Endothelial cell of umbilical vein (primary cell): ENCODE measurements at regions not wholly inside any gene's neighbourhood (a gene's known extent, or its start where the extent isn't known, plus 50 kb on each side); places are given as distances from the start of the nearest gene placed in this dataset.

Experiments
- BruUV-seq: library from RNA; stranded (reverse); fragments of 400-500 nt; replicated peaks from 2 replicates; lab custom pipeline; 2021; lab: Mats Ljungman, UMichigan
- CTCF ChIA-PET: fragments of 300-600, 350-600 bp; sonication (Branson Sonifier 250); formaldehyde crosslinking; loops from one replicate; lab custom pipeline; 2021; ENCODE audit warnings: antibody characterized with exemption, inconsistent platforms; lab: Charles Lee
- POLR2A ChIA-PET: fragments of 300-600, 350-600 bp; sonication (Branson Sonifier 250); formaldehyde crosslinking; loops from one replicate; lab custom pipeline; 2021; ENCODE audit warnings: antibody characterized with exemption, inconsistent platforms; lab: Charles Lee
- DNase-seq: peaks from one replicate; pipeline ENCODE4 v3.0.0-alpha.2; 2011; ENCODE audit warnings: low read depth, low spot score
- FAIRE-seq: peaks from 2 replicates; lab custom pipeline; 2011; peaks lifted over from hg19 to GRCh38; lab: Jason Lieb, UNC
- H2AFZ ChIP-seq: 2 replicates; pipeline ENCODE4 v1.6.0; 2012; ENCODE audit warnings: low read depth, low read length, control low read depth, inconsistent platforms
- H3K27ac ChIP-seq: 2 replicates; pipeline ENCODE4 v1.5.1; 2011; ENCODE audit warnings: low read depth, mild to moderate bottlenecking, control low read depth, low read length, moderate library complexity; ENCODE audit not compliant: insufficient read depth
- H3K27me3 ChIP-seq, 2 experiments: 2 replicates each; pipeline versions ENCODE4 v1.6.0 to v1.6.1; 2011; ENCODE audit warnings: low read length in 2 of 2, mixed read lengths in 1 of 2; ENCODE audit not compliant: control insufficient read depth in 2 of 2, insufficient read depth in 2 of 2
- H3K36me3 ChIP-seq, 2 experiments: 2 replicates in 1 of 2; 3 replicates in 1 of 2; pipeline ENCODE4 v1.5.1; 2011; ENCODE audit warnings: low read length in 2 of 2, mild to moderate bottlenecking in 1 of 2, moderate library complexity in 1 of 2; ENCODE audit not compliant: control insufficient read depth in 2 of 2, insufficient read depth in 2 of 2; ENCODE audit errors: extremely low read depth in 1 of 2
- H3K4me1 ChIP-seq: 3 replicates; pipeline ENCODE4 v1.5.1; 2011; ENCODE audit warnings: mild to moderate bottlenecking, low read length; ENCODE audit not compliant: control insufficient read depth, insufficient read depth; ENCODE audit errors: extremely low read depth
- H3K4me2 ChIP-seq: 2 replicates; pipeline ENCODE4 v1.6.1; 2011; ENCODE audit warnings: low read length, control low read depth, mixed read lengths; ENCODE audit not compliant: insufficient read depth
- H3K4me3 ChIP-seq, 3 experiments: fragments of 200-600 bp in 1 of 3; sonication (generic), shearing (Covaris generic) in 1 of 3; replicated peaks in 1 of 3; 2 replicates each; pipeline ENCODE4 v1.5.1; 2011 to 2016; ENCODE audit warnings: control low read depth in 3 of 3, low read length in 3 of 3, mild to moderate bottlenecking in 2 of 3, inconsistent platforms in 1 of 3, low read depth in 1 of 3, moderate library complexity in 1 of 3; ENCODE audit not compliant: insufficient read depth in 1 of 3
- H3K79me2 ChIP-seq: 2 replicates; pipeline ENCODE4 v1.6.0; 2012; ENCODE audit warnings: low read length, inconsistent platforms; ENCODE audit not compliant: control insufficient read depth, insufficient read depth
- H3K9ac ChIP-seq: replicated peaks from 2 replicates; pipeline ENCODE3; 2011; ENCODE audit warnings: low read length, control low read depth; ENCODE audit not compliant: insufficient read depth; ENCODE audit errors: extremely low read depth
- H3K9me1 ChIP-seq: replicated peaks from 3 replicates; pipeline ENCODE4 v1.6.0; 2011; ENCODE audit warnings: mild to moderate bottlenecking, low read length; ENCODE audit not compliant: control insufficient read depth, insufficient read depth; ENCODE audit errors: extremely low read depth
- H3K9me3 ChIP-seq: replicated peaks from 2 replicates; pipeline ENCODE4 v1.5.1; 2012; ENCODE audit warnings: low read length, inconsistent platforms; ENCODE audit not compliant: control insufficient read depth, insufficient read depth
- H4K20me1 ChIP-seq: replicated peaks from 2 replicates; pipeline ENCODE3; 2011; ENCODE audit warnings: mild to moderate bottlenecking, low read length; ENCODE audit not compliant: control insufficient read depth, insufficient read depth; ENCODE audit errors: extremely low read depth
- FOS ChIP-seq: IDR thresholded peaks from 2 replicates; pipeline ENCODE4 v1.6.1; 2011; ENCODE audit warnings: mild to moderate bottlenecking, low read length, moderate library complexity, borderline replicate concordance; ENCODE audit not compliant: insufficient read depth
- MYC ChIP-seq: IDR thresholded peaks from one replicate; pipeline ENCODE4 v1.6.1; 2011; ENCODE audit warnings: mild to moderate bottlenecking, low read depth, low read length
- dilution Hi-C: fragments of 300-500 bp; cut with MboI; formaldehyde crosslinking; loops from one replicate; pipeline ENCODE4 v1.15.0; 2019; ENCODE audit warnings: low sequenced_read_pairs; ENCODE audit not compliant: extremely low pct_ligation_motif_present
- intact Hi-C: fragments of 100-400 bp; cut with micrococcal nuclease; formaldehyde crosslinking; loops from one replicate; pipeline ENCODE4 v1.10.0; 2022
- TF ChIP-seq, protein P1 (sequence below), 2 donors: IDR thresholded peaks; 1 replicate in 1 of 2; 2 replicates in 1 of 2; pipeline ENCODE4 v1.5.1; 2011; ENCODE audit warnings: low read length in 2 of 2, mild to moderate bottlenecking in 2 of 2, moderate library complexity in 2 of 2, control low read depth in 1 of 2, inconsistent platforms in 1 of 2, low read depth in 1 of 2; ENCODE audit not compliant: insufficient read depth in 1 of 2; ENCODE audit errors: extremely low read depth in 1 of 2

- ChIA-PET CTCF (no interaction called here), POLR2A (no interaction called here)
- TF ChIP-seq, protein P1, sequence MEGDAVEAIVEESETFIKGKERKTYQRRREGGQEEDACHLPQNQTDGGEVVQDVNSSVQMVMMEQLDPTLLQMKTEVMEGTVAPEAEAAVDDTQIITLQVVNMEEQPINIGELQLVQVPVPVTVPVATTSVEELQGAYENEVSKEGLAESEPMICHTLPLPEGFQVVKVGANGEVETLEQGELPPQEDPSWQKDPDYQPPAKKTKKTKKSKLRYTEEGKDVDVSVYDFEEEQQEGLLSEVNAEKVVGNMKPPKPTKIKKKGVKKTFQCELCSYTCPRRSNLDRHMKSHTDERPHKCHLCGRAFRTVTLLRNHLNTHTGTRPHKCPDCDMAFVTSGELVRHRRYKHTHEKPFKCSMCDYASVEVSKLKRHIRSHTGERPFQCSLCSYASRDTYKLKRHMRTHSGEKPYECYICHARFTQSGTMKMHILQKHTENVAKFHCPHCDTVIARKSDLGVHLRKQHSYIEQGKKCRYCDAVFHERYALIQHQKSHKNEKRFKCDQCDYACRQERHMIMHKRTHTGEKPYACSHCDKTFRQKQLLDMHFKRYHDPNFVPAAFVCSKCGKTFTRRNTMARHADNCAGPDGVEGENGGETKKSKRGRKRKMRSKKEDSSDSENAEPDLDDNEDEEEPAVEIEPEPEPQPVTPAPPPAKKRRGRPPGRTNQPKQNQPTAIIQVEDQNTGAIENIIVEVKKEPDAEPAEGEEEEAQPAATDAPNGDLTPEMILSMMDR (IDR thresholded peaks at IDR 0.05; ENCODE audit: extremely low read depth in 1 of 2, insufficient read depth in 1 of 2, low read depth in 1 of 2, low read length in 2 of 2) = no peak
- no peak for TF ChIP-seq FOS
- Histone ChIP-seq H2AFZ (no peak overlapping the region), H3K36me3 (no peaks in the 10 kb centered on the region), H3K4me2 (no peak overlapping the region), H3K4me1 (no peaks in the 10 kb centered on the region), H3K27me3 (no peaks in the 10 kb centered on the region), H3K9ac (no peak overlapping the region), H3K9me3 (no peaks in the 10 kb centered on the region), H3K9me1 (no peaks in the 10 kb centered on the region), H3K79me2 (no peaks in the 10 kb centered on the region), H4K20me1 (no peaks in the 10 kb centered on the region), H3K27ac (no peak overlapping the region), H3K4me3 (no peak overlapping the region)
- FAIRE-seq (no peak), DNase-seq (no peak)
- BruUV-seq = no TSS peak
- intact Hi-C loops = no loop called here
- dilution Hi-C loops = no loop called here
These were observed 1263.8 kb downstream of the ZPLD1 start for GRCh38 chr3:103698646-103699045.

DNA sequence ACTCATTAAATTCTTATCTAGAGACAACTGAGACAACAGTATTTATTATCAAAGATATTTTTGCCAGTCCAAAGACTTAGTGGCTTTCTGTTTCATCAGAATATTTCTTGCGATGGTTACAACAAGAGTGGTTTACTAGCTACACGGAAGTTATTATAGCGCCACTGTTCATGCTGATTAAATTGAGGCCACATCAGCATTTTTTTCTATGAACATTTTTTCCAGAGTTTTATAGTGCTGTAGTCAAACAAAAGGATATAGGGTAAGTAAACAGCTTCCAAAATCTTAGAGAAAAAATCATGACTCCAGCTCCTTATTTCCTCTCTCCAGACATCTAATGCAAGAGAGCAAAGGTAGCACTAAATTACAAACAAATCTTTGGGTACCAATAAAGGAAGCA, 1264.4 kb downstream of the ZPLD1 start:
- no peak for FAIRE-seq
- no peaks in the 10 kb centered on the region for H3K9me1 ChIP-seq
- CTCF ChIA-PET = interaction anchor here (1.0 kb wide), 1 partner anchor 13 kb away, joined by 6 read pairs; no protein-coding TSS in a partner anchor

More for the DNA sequence above, 1264.4 kb downstream of the ZPLD1 start:
- Histone ChIP-seq H3K4me1 (no peaks in the 10 kb centered on the region), H3K79me2 (no peaks in the 10 kb centered on the region), H3K9ac (no peak overlapping the region), H3K9me3 (no peaks in the 10 kb centered on the region), H3K4me3 (no peak overlapping the region), H2AFZ (no peak overlapping the region), H3K27me3 (no peaks in the 10 kb centered on the region), H4K20me1 (no peaks in the 10 kb centered on the region), H3K4me2 (no peak overlapping the region), H3K27ac (no peak overlapping the region), H3K36me3 (no peaks in the 10 kb centered on the region)
- DNase-seq = no peak
- dilution Hi-C loops (no loop called here), intact Hi-C loops (no loop called here)
- no peak for TF ChIP-seq MYC
- BruUV-seq = no TSS peak
- POLR2A ChIA-PET = no interaction called here
